Neural cell (in vitro differentiated cells): ENCODE measurements at regions not wholly inside any gene's neighbourhood (a gene's known extent, or its start where the extent isn't known, plus 50 kb on each side); places are given as distances from the start of the nearest gene placed in this dataset.

Experiments used
- H2AFZ ChIP-seq: fragments of 200-600, 300-800 bp; sonication (generic), shearing (Covaris generic); 2 replicates; pipeline ENCODE4 v1.6.0; 2014; ENCODE audit warnings: low read depth, mild to moderate bottlenecking, antibody characterized with exemption, low read length, moderate library complexity
- H3F3A ChIP-seq: fragments of 200-600 bp; shearing (Covaris generic); 2 replicates; pipeline ENCODE4 v1.6.1; 2016; ENCODE audit warnings: mild to moderate bottlenecking, moderate library complexity, mixed read lengths, antibody characterized with exemption, low read length; ENCODE audit not compliant: insufficient read depth, poor library complexity, severe bottlenecking
- H3K27ac ChIP-seq: fragments of 200-600, 300-800 bp; sonication (generic), shearing (Covaris generic); 2 replicates; pipeline ENCODE4 v1.5.1; 2014; ENCODE audit warnings: mild to moderate bottlenecking, low read length, moderate library complexity
- H3K27me3 ChIP-seq: fragments of 300-800, 200-600 bp; sonication (generic), shearing (Covaris generic); 2 replicates; pipeline ENCODE4 v1.6.0; 2014; ENCODE audit warnings: mild to moderate bottlenecking, low read depth, low read length, moderate library complexity; ENCODE audit not compliant: insufficient read depth
- H3K36me3 ChIP-seq: fragments of 300-800, 200-600 bp; sonication (generic), shearing (Covaris generic); 2 replicates; pipeline ENCODE4 v1.5.1; 2014; ENCODE audit warnings: mild to moderate bottlenecking, antibody characterized with exemption, low read length, moderate library complexity; ENCODE audit not compliant: insufficient read depth
- H3K4me2 ChIP-seq: fragments of 300-800, 200-600 bp; sonication (generic), shearing (Covaris generic); 2 replicates; pipeline ENCODE4 v1.6.0; 2014; ENCODE audit warnings: mild to moderate bottlenecking, low read length
- H3K4me3 ChIP-seq: fragments of 300-800, 200-600 bp; sonication (generic), shearing (Covaris generic); 2 replicates; pipeline ENCODE4 v1.5.1; 2014; ENCODE audit warnings: mild to moderate bottlenecking, low read length, moderate library complexity
- H3K79me2 ChIP-seq: fragments of 200-600 bp; shearing (Covaris generic); replicated peaks from 2 replicates; pipeline ENCODE4 v1.6.0; 2014; ENCODE audit warnings: mild to moderate bottlenecking, low read length, moderate library complexity; ENCODE audit not compliant: insufficient read depth
- H3K9ac ChIP-seq: fragments of 300-800, 200-600 bp; sonication (generic), shearing (Covaris generic); 2 replicates; pipeline ENCODE4 v1.6.1; 2016; ENCODE audit warnings: mild to moderate bottlenecking, low read length, mixed read lengths
- H3K9me2 ChIP-seq: fragments of 200-600 bp; shearing (Covaris generic); 2 replicates; pipeline ENCODE4 v1.6.1; 2016; ENCODE audit warnings: mild to moderate bottlenecking, low read length, mixed read lengths; ENCODE audit not compliant: insufficient read depth
- H3K9me3 ChIP-seq: fragments of 200-600, 300-800 bp; sonication (generic), shearing (Covaris generic); 2 replicates; pipeline ENCODE4 v1.6.1; 2016; ENCODE audit warnings: mild to moderate bottlenecking, mixed run types, low read length, moderate library complexity, mixed read lengths
- H4K20me1 ChIP-seq: fragments of 200-600 bp; shearing (Covaris generic); 2 replicates; pipeline ENCODE4 v1.6.1; 2016; ENCODE audit warnings: mild to moderate bottlenecking, mixed run types; ENCODE audit not compliant: insufficient read depth
- EP300 ChIP-seq: fragments of 450-650 bp; conservative IDR thresholded peaks from 2 replicates; pipeline ENCODE4 v1.6.1; 2014; ENCODE audit warnings: antibody characterized with exemption, mild to moderate bottlenecking, moderate library complexity; ENCODE audit not compliant: poor library complexity, severe bottlenecking
- EZH2 ChIP-seq: fragments of 200-600, 300-800 bp; shearing (Covaris generic), sonication (generic); IDR thresholded peaks from 2 replicates; pipeline ENCODE4 v1.6.1; 2014; ENCODE audit warnings: antibody characterized with exemption, low read length, borderline replicate concordance, mild to moderate bottlenecking; ENCODE audit not compliant: insufficient read depth, poor library complexity, severe bottlenecking
- MXI1 ChIP-seq: fragments of 450-650 bp; conservative IDR thresholded peaks from 2 replicates; pipeline ENCODE4 v1.6.1; 2014; ENCODE audit warnings: antibody characterized with exemption, mild to moderate bottlenecking; ENCODE audit not compliant: poor library complexity, severe bottlenecking
- POLR2AphosphoS5 ChIP-seq: IDR thresholded peaks from 2 replicates; pipeline ENCODE4 v1.6.1; 2012
- RAD21 ChIP-seq: fragments of 450-650 bp; conservative IDR thresholded peaks from 2 replicates; pipeline ENCODE4 v1.6.1; 2014; ENCODE audit warnings: antibody characterized with exemption, mild to moderate bottlenecking, moderate library complexity
- SMC3 ChIP-seq: fragments of 450-650 bp; conservative IDR thresholded peaks from 2 replicates; pipeline ENCODE4 v1.6.1; 2014; ENCODE audit warnings: antibody characterized with exemption, mild to moderate bottlenecking, moderate library complexity; ENCODE audit not compliant: poor library complexity
- TAF1 ChIP-seq: IDR thresholded peaks from 2 replicates; pipeline ENCODE4 v1.6.1; 2012; ENCODE audit warnings: low read depth
- TF ChIP-seq, protein P1 (sequence below): fragments of 450-650 bp; IDR thresholded peaks from 2 replicates; pipeline ENCODE4 v1.5.1; 2014; ENCODE audit warnings: antibody characterized with exemption, mild to moderate bottlenecking, moderate library complexity; ENCODE audit not compliant: poor library complexity, severe bottlenecking
- TF ChIP-seq, protein P2 (sequence below): IDR thresholded peaks from 2 replicates; pipeline ENCODE4 v1.6.1; 2012; ENCODE audit warnings: borderline replicate concordance

DNA sequence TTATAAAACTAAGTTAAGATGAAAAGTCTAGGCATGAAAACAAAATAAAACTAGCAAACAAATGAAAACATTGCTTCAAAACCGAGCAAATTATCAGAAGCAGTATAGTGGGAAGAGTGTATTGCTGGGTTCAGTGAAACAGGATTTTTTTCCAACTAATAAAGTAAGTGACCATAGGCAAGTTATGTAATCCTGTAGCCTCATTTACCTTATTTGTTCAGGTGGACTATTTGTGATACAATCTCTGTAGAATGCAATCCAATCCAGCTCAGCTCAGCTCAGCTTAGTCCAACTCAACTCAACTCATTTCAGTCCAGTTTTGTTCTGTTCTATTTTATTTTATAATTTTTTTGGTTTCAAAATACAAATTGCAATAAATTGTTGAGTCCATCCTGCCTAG, 276.7 kb upstream of the LRIG3 start:
- Histone ChIP-seq H3K4me3 (no peak overlapping the region), H4K20me1 (no peaks in the 10 kb centered on the region), H2AFZ (no peak overlapping the region), H3K9me2 (no peaks in the 10 kb centered on the region), H3K36me3 (no peaks in the 10 kb centered on the region), H3K79me2 (no peaks in the 10 kb centered on the region), H3F3A (no peaks in the 10 kb centered on the region), H3K4me2 (no peak overlapping the region), H3K9ac (no peak overlapping the region), H3K27me3 (no peaks in the 10 kb centered on the region), H3K9me3 (no peaks in the 10 kb centered on the region), H3K27ac (no peak overlapping the region)
- TF ChIP-seq TAF1 (no peak), EP300 (no peak), POLR2AphosphoS5 (no peak), SMC3 (no peak), MXI1 (no peak), RAD21 (no peak), EZH2 (no peak)
- TF ChIP-seq, protein P1, sequence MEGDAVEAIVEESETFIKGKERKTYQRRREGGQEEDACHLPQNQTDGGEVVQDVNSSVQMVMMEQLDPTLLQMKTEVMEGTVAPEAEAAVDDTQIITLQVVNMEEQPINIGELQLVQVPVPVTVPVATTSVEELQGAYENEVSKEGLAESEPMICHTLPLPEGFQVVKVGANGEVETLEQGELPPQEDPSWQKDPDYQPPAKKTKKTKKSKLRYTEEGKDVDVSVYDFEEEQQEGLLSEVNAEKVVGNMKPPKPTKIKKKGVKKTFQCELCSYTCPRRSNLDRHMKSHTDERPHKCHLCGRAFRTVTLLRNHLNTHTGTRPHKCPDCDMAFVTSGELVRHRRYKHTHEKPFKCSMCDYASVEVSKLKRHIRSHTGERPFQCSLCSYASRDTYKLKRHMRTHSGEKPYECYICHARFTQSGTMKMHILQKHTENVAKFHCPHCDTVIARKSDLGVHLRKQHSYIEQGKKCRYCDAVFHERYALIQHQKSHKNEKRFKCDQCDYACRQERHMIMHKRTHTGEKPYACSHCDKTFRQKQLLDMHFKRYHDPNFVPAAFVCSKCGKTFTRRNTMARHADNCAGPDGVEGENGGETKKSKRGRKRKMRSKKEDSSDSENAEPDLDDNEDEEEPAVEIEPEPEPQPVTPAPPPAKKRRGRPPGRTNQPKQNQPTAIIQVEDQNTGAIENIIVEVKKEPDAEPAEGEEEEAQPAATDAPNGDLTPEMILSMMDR = no peak
- TF ChIP-seq, protein P2, sequence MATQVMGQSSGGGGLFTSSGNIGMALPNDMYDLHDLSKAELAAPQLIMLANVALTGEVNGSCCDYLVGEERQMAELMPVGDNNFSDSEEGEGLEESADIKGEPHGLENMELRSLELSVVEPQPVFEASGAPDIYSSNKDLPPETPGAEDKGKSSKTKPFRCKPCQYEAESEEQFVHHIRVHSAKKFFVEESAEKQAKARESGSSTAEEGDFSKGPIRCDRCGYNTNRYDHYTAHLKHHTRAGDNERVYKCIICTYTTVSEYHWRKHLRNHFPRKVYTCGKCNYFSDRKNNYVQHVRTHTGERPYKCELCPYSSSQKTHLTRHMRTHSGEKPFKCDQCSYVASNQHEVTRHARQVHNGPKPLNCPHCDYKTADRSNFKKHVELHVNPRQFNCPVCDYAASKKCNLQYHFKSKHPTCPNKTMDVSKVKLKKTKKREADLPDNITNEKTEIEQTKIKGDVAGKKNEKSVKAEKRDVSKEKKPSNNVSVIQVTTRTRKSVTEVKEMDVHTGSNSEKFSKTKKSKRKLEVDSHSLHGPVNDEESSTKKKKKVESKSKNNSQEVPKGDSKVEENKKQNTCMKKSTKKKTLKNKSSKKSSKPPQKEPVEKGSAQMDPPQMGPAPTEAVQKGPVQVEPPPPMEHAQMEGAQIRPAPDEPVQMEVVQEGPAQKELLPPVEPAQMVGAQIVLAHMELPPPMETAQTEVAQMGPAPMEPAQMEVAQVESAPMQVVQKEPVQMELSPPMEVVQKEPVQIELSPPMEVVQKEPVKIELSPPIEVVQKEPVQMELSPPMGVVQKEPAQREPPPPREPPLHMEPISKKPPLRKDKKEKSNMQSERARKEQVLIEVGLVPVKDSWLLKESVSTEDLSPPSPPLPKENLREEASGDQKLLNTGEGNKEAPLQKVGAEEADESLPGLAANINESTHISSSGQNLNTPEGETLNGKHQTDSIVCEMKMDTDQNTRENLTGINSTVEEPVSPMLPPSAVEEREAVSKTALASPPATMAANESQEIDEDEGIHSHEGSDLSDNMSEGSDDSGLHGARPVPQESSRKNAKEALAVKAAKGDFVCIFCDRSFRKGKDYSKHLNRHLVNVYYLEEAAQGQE = no peak

DNA sequence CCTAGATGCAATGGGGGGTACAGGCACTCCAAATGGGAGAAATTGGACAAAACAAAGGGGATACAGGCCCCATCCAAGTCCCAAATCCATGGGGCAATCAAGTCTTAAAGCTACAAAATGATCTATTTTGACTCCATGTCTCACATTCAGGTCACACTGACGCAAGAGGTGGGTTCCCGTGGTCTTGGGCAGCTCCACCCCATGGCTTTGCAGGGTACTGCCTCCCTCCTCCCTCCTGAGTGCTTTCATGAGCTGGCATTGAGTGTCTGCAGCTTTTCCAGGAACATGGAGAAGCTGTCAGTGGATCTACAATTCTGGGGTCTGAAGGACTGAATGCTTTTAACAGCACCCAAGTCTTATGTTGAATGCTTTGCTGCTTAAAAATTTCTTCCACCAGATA, 274.5 kb upstream of the LRIG3 start:
- no peak for TF ChIP-seq TAF1
- TF ChIP-seq, protein P2 = no peak
- no peak for TF ChIP-seq EZH2
- no peak for TF ChIP-seq RAD21
- no peak for TF ChIP-seq MXI1
- TF ChIP-seq, protein P1 = no peak
- no peak for TF ChIP-seq POLR2AphosphoS5
- no peak for TF ChIP-seq SMC3
- TF ChIP-seq EP300 = no peak
- H3K9me2 ChIP-seq = no peaks in the 10 kb centered on the region
- H2AFZ ChIP-seq = no peak overlapping the region
- no peak overlapping the region for H3K27ac ChIP-seq
- H3F3A ChIP-seq = no peaks in the 10 kb centered on the region
- no peak overlapping the region for H3K4me2 ChIP-seq
- no peaks in the 10 kb centered on the region for H4K20me1 ChIP-seq
- no peaks in the 10 kb centered on the region for H3K27me3 ChIP-seq
- no peaks in the 10 kb centered on the region for H3K79me2 ChIP-seq
- no peak overlapping the region for H3K9ac ChIP-seq
- H3K36me3 ChIP-seq = no peaks in the 10 kb centered on the region
- H3K4me3 ChIP-seq = no peak overlapping the region
- no peaks in the 10 kb centered on the region for H3K9me3 ChIP-seq
